ENCODE measurements at regions not wholly inside any gene's neighbourhood (a gene's known extent, or its start where the extent isn't known, plus 50 kb on each side); places are given as distances from the start of the nearest gene placed in this dataset.

- ATAC-seq (ENCODE audit: low FRiP score), result no peak
- no peak for DNase-seq (ENCODE audit: low spot score)
- TF ChIP-seq CTCF (IDR thresholded peaks at IDR 0.05), result no peak
Observed at GRCh38 chr22:47335958-47336357, 573.5 kb downstream of the TBC1D22A start.

GRCh38 chr22:47335460-47335859 is 573.0 kb downstream of the TBC1D22A start:
- no peak for DNase-seq (ENCODE audit: low spot score)
- ATAC-seq (ENCODE audit: low FRiP score), result no peak
- no peak for TF ChIP-seq CTCF (IDR thresholded peaks at IDR 0.05)

- no peak for TF ChIP-seq CTCF (IDR thresholded peaks at IDR 0.05)
- no peak for DNase-seq (ENCODE audit: low spot score)
- no peak for ATAC-seq (ENCODE audit: low FRiP score)
Observed at GRCh38 chr22:47334601-47335000, 572.2 kb downstream of the TBC1D22A start.

- no peak for DNase-seq (ENCODE audit: low spot score)
- no peak for TF ChIP-seq CTCF (IDR thresholded peaks at IDR 0.05)
Observed at GRCh38 chr22:47333625-47334024, 571.2 kb downstream of the TBC1D22A start.

GRCh38 chr22:47332246-47332980 is 570.0 kb downstream of the TBC1D22A start:
- DNase-seq (ENCODE audit: low spot score), result no peak
- no peak for ATAC-seq (ENCODE audit: low FRiP score)
- TF ChIP-seq CTCF (IDR thresholded peaks at IDR 0.05), result no peak

More at GRCh38 chr22:47333625-47334024, 571.2 kb downstream of the TBC1D22A start:
- ATAC-seq (ENCODE audit: low FRiP score), result no peak

GRCh38 chr22:47331750-47332149 is 569.3 kb downstream of the TBC1D22A start:
- DNase-seq (ENCODE audit: low spot score) (no peak), ATAC-seq (ENCODE audit: low FRiP score) (no peak)
- no peak for TF ChIP-seq CTCF (IDR thresholded peaks at IDR 0.05)

All from omental fat pad (tissue), 3 donors.